ENCODE measurements at regions not wholly inside any gene's neighbourhood (a gene's known extent, or its start where the extent isn't known, plus 50 kb on each side); places are given as distances from the start of the nearest gene placed in this dataset.

GRCh38 chr2:106311041-106311370 lies 116.9 kb upstream of the UXS1 start:
- no peaks in the 10 kb centered on the region for H3F3A ChIP-seq (ENCODE audit: low read depth)
- no peak overlapping the region for H2AFZ ChIP-seq (ENCODE audit: low read length)
- no peak overlapping the region for H3K9ac ChIP-seq (ENCODE audit: low read depth, low read length, poor library complexity, severe bottlenecking)
- H3K79me2 ChIP-seq (ENCODE audit: insufficient read depth, low read length) = no peaks in the 10 kb centered on the region
- no peaks in the 10 kb centered on the region for H4K20me1 ChIP-seq (ENCODE audit: insufficient read depth, low read length, poor library complexity, severe bottlenecking)
- no peaks in the 10 kb centered on the region for H3K9me2 ChIP-seq (replicated peaks; ENCODE audit: low read depth, low read length)
- no peak overlapping the region for H3K4me3 ChIP-seq (ENCODE audit: low read length, poor library complexity, severe bottlenecking)
- H3K4me2 ChIP-seq (ENCODE audit: low read depth, low read length, poor library complexity, severe bottlenecking) = no peak overlapping the region
- no peaks in the 10 kb centered on the region for H3K4me1 ChIP-seq (ENCODE audit: insufficient read depth, low read length, poor library complexity, severe bottlenecking)
- no peaks in the 10 kb centered on the region for H3K36me3 ChIP-seq (ENCODE audit: insufficient read depth, low read length)
- H3K27me3 ChIP-seq (ENCODE audit: insufficient read depth, low read length, poor library complexity, severe bottlenecking) = no peaks in the 10 kb centered on the region
- TF ChIP-seq EZH2phosphoT487 (IDR thresholded peaks at IDR 0.05; ENCODE audit: borderline replicate concordance) (no peak), CTCF (conservative IDR thresholded peaks at IDR 0.05; ENCODE audit: low read length) (no peak)
- H3K9me3 ChIP-seq (ENCODE audit: insufficient read depth, low read depth, low read length) = no peaks in the 10 kb centered on the region

GRCh38 chr2:106307860-106308259 lies 113.8 kb upstream of the UXS1 start:
- Histone ChIP-seq H3K9me3 (ENCODE audit: insufficient read depth, low read depth, low read length) (no peaks in the 10 kb centered on the region), H3K36me3 (ENCODE audit: insufficient read depth, low read length) (no peaks in the 10 kb centered on the region), H2AFZ (ENCODE audit: low read length) (no peak overlapping the region), H3K79me2 (ENCODE audit: insufficient read depth, low read length) (no peaks in the 10 kb centered on the region), H3K4me3 (ENCODE audit: low read length, poor library complexity, severe bottlenecking) (no peak overlapping the region), H4K20me1 (ENCODE audit: insufficient read depth, low read length, poor library complexity, severe bottlenecking) (no peaks in the 10 kb centered on the region), H3K4me2 (ENCODE audit: low read depth, low read length, poor library complexity, severe bottlenecking) (no peak overlapping the region), H3K9me2 (replicated peaks; ENCODE audit: low read depth, low read length) (no peaks in the 10 kb centered on the region), H3K9ac (ENCODE audit: low read depth, low read length, poor library complexity, severe bottlenecking) (no peak overlapping the region), H3K4me1 (ENCODE audit: insufficient read depth, low read length, poor library complexity, severe bottlenecking) (no peaks in the 10 kb centered on the region), H3K27me3 (ENCODE audit: insufficient read depth, low read length, poor library complexity, severe bottlenecking) (no peaks in the 10 kb centered on the region), H3F3A (ENCODE audit: low read depth) (no peaks in the 10 kb centered on the region)
- TF ChIP-seq EZH2phosphoT487 (IDR thresholded peaks at IDR 0.05; ENCODE audit: borderline replicate concordance) (no peak), CTCF (conservative IDR thresholded peaks at IDR 0.05; ENCODE audit: low read length) (no peak)

GRCh38 chr2:106306387-106306786 lies 112.3 kb upstream of the UXS1 start:
- H3K9me3 ChIP-seq (ENCODE audit: insufficient read depth, low read depth, low read length) = no peaks in the 10 kb centered on the region
- no peaks in the 10 kb centered on the region for H3K27me3 ChIP-seq (ENCODE audit: insufficient read depth, low read length, poor library complexity, severe bottlenecking)
- H2AFZ ChIP-seq (ENCODE audit: low read length) = no peak overlapping the region

More at GRCh38 chr2:106306387-106306786, 112.3 kb upstream of the UXS1 start:
- no peaks in the 10 kb centered on the region for H4K20me1 ChIP-seq (ENCODE audit: insufficient read depth, low read length, poor library complexity, severe bottlenecking)
- TF ChIP-seq EZH2phosphoT487 (IDR thresholded peaks at IDR 0.05; ENCODE audit: borderline replicate concordance) = no peak
- no peak for TF ChIP-seq CTCF (conservative IDR thresholded peaks at IDR 0.05; ENCODE audit: low read length)
- no peaks in the 10 kb centered on the region for H3K79me2 ChIP-seq (ENCODE audit: insufficient read depth, low read length)
- no peaks in the 10 kb centered on the region for H3K9me2 ChIP-seq (replicated peaks; ENCODE audit: low read depth, low read length)
- no peak overlapping the region for H3K9ac ChIP-seq (ENCODE audit: low read depth, low read length, poor library complexity, severe bottlenecking)
- no peaks in the 10 kb centered on the region for H3F3A ChIP-seq (ENCODE audit: low read depth)
- no peaks in the 10 kb centered on the region for H3K36me3 ChIP-seq (ENCODE audit: insufficient read depth, low read length)
- H3K4me3 ChIP-seq (ENCODE audit: low read length, poor library complexity, severe bottlenecking) = no peak overlapping the region
- H3K4me2 ChIP-seq (ENCODE audit: low read depth, low read length, poor library complexity, severe bottlenecking) = no peak overlapping the region
- no peaks in the 10 kb centered on the region for H3K4me1 ChIP-seq (ENCODE audit: insufficient read depth, low read length, poor library complexity, severe bottlenecking)
